GM21360 (cell line): ENCODE measurements at regions not wholly inside any gene's neighbourhood (a gene's known extent, or its start where the extent isn't known, plus 50 kb on each side); places are given as distances from the start of the nearest gene placed in this dataset.
A peak's percentile ranks its signal among the peaks of the same experiment; 100 is the strongest.

ENCODE experiments used
- ATAC-seq: cut with Tn5 transposase; IDR thresholded peaks from one replicate; pipeline ENCODE4 v1.9.1; 2021; ENCODE audit warnings: mild to moderate bottlenecking, moderate library complexity; ENCODE audit not compliant: unreplicated experiment

DNA sequence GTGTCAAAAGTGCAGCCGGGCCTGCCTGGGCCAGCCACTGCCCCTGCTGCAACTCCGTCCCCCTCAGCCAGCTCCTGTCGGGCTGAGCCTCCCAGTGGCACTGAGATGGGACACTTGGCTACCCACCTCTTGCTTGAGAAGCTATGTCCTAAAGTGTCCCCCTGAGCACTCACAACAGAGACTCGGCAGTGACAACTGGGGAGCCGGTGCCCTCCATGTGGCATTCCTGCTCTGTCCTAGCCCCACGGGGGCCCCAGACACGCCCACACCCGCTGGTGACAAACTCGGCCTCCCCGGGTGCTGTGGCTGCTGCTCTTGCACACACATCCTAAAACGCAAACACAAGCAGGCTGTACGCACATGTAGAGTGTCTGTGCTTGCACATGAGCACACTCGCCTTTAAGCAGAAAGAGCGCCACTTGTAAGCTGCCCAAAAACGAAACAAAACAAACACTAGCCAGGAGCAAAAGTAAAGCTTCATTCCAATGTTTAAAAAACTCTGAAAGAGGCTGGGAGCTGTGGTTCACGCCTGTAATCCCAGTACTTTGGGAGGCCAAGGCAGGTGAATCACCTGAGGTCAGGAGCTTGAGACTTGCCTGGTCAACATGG lies 253.9 kb downstream of the RBFOX3 start:
- ATAC-seq, result no peak

DNA sequence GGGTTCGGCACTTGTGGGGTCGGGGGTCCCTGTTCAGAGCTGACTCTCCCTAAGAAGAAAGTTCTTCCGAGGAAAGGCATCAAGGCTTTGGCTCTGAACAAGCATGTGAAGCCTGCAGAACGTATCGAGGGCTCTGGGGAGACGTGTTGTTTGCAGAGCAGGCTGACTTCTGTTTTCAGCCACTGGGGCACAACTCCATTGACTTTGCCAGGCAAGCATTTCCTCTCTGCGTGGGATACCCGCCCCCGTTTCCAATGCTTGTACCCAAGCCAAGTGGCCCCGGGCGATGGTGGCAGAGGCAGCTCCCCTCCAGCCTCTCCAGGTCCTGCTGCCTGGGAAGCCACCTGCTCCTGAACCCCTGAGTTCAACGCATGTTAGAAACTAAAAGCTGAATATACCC lies 255.7 kb downstream of the RBFOX3 start:
- no peak for ATAC-seq

DNA sequence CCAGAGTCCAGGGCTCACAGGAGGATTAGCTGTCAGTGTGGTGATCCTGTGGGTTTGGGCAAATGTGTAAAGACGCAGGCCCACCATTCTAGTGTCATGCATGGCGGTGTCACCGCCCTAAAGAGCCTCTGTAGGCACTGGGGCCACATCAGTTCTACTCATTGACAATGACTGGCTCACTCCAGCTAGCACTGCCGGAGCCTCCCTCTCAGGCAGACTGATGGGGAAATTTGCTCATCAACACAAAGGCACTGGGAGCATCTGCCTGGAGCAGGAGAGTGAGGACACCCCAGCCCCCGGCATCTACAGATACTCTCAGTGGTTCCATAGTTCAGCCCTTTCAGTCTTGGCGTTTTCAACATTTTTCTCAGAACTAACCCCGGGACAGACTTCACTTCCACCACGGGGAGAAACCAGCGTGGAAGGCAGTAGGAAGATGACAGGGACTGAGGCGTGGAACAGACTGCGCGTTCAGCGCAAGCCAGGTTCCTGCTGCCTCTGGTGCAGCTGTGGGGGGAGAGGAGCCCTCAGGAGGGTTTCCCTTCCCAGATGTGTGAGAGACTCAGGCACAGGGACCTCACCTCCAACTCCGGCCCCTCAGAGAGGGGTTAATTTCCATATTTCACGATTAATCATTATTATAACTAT lies 256.6 kb downstream of the RBFOX3 start:
- no peak for ATAC-seq

DNA sequence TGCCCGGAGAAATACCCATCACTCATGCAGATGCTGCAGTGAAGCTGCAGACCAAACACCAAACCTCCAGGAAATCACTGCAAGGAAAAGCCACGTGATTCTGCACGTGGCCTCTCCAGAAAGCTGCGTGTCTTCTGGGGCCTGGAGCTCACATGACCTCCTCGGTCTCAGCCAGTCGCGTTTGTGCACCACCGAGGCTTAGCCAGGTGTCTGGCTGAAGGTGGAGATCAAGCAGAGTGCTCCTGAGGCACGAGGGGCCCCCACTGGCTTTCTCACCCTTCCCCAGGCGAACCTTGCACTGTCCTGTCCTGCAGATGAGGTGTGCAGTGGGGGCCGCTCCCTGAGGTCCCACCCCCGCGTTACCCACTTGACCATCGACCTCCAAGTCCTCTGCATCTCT lies 257.3 kb downstream of the RBFOX3 start:
- no peak for ATAC-seq

DNA sequence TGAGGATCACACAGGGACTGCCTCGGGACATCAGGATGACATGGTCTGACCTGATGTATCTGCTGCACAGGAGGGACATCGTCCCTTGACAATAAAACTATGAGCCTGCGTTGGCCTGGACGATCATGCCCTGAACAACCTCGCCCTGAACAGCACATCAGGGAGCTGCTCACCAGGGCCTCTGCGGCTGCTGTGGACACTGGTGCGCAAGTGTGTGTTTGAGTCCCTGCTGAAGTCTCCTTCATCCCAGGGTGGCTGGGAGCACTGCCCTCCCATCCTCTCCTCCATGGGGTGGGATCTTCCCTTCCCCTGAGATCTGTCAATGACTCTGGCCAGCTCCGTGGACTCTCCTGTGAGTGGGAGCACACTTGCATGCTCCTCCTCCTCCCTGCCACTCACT lies 257.8 kb downstream of the RBFOX3 start:
- ATAC-seq, result no peak

DNA sequence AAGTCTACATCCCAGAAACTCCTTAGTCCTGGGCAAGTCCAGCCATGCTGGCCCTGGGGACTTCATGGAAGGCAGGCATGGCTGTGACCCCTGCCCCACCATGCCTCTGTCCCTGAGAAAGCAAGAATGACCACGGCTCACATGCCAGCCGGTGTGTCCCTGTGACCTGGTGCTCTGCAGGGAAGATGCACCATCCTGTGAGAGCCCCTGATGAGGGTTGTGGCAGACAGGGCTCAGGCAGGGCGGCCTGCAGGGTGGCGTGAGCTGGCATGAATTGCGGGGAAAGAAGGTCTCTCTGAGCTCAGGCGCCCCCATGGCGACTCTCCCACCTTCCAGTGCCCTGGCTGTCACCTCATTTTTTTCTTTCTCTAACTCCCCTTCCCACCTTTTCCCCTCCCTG lies 260.3 kb downstream of the RBFOX3 start:
- no peak for ATAC-seq

DNA sequence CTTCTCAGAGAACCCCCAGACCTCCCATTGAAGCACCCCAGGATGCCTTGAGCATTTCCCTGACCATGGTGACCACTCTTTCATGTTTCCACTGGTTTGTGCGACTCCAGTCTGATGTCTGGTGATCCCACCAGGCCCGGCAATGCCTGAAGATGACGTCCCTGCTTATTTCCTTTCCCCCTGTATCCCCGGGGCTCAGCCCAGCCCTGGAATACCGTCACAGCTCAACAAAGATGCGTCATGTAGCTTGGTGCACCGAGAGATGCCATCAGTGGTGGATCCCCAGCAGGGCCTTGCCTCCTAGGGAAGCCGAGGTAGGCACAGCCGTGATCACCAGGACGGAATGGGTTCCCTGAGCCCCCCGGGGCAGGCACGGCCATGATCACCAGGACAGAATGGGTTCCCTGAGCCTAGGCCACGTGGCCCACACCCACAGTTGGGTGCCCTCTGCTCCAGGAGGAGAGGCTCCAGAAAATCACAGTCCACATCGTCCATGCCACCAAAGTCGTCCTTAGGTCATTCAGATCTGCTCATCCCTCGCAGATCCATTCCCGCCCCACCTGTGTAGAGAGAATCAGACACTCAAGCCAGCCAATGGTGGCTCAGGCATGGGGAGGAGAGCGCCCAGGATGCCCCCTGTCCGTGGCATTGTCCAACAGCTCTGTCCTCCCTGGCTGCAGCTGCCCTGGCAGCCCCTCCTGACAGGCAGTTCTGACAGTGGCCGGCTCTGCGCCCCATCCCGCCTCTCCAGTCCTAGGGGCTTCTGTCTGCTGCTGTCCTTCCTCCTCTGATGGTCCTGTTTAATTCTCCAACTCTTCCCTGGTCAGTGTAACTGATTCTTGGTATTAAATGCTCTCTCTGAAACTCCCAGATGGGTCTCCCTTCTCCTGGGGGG lies 261.1 kb downstream of the RBFOX3 start:
- ATAC-seq, result no peak

DNA sequence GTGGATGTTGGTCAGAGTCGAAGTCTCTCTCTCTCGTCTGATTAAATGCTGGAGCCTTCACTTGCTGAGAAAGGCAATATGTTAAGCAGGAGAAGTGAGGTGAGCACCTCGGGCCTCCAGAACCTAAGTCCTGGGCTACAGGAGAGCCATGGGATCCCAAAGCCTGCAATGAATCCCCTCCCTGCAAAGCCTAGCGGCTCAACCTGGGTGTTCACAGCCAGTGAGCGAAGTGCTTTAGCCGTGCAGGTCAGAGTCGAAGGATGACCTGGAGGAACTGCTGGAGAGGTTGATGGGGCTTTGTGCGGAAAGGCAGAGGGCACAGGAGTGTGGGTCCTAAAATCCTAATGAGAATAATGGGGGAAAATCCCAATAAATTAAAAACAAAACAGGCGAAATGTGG lies 267.8 kb downstream of the ENGASE start:
- no peak for ATAC-seq

DNA sequence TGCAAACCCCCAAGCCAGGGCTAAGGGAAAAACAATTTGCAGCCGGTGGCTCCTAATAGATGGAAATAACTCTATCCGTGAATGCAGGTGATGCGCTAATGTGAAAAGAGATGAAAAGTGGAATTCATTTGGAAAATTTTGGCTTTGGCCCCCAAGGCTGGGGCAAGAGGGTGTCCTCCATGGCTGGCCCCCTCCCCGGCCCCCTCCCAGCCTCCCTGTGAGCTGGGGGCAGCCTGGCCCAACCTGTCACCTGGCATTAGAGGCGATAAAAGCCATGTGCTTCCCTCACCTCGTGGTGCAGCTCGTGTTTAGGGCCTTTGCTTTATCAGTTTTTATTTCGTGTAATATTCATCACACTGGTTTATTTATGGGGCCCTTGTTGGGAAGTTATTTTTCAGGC lies 267.2 kb downstream of the ENGASE start:
- ATAC-seq, result no peak

DNA sequence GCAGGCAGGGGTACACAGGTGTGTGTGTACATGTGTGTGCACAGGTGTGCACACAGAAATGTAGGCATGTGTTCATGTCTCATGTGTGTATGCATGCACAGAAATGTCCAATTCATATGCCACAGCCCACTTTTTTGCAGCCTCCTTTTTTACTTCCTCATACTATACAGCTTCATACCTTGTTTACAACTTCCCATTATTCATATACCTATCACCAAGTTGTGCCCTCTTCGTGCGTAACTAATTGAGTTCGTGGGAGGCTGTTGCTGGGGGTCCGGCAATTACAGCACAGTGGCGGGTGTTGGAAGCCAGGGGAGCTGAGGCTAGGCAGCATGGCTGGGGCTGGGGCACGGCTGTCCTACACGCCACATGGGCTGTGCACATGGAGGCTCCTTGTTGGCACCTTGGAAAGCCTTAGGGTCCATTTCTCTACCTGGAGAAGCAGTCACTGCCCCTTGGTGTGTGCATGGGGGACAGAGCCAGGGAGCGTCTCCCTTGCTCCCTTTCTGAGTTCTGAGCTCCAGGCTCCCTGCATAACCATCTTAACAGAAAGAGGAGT lies 266.7 kb downstream of the ENGASE start:
- ATAC-seq, result no peak

DNA sequence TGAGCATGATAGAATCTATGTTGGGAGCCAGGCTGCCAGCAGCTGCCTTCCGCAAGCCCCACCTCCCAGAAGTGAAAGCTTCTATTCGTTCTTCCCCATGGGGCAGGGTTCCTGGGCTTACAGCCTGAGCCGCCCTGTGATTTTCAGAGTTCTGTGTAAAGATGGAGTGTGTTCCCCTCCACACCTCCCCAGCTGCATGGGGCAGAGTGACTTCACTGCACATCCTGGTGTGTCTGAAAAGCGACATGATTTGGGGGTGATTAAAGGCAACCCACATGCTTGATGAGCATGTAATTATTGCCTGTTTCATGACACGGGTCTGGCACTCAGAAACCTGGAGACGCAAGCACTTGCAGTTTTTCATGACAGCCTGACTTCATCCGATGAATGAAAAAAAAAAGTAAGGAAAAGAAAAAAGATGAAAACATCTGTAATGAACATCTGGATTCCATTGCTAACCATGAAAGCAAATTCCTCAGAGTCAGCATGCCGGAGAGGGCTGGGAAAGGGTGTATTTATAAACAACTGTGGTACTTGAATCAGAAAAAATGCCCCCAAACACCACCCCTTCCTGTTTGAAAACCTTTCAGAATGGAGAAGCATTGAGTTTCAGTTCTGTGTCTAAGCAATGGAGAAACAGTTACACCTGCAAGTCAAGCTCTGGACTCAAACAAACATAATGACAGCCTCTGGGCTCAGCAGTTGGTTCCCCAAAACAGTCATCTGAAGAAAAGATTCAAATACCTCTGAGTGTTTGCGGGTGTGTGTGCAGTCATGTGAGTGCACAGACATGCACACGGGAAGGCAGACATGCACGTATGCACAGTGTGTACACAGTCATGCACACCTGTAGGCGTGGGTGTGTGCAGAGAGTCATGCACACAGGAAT lies 266.0 kb downstream of the ENGASE start:
- peak; percentile 71 for ATAC-seq

DNA sequence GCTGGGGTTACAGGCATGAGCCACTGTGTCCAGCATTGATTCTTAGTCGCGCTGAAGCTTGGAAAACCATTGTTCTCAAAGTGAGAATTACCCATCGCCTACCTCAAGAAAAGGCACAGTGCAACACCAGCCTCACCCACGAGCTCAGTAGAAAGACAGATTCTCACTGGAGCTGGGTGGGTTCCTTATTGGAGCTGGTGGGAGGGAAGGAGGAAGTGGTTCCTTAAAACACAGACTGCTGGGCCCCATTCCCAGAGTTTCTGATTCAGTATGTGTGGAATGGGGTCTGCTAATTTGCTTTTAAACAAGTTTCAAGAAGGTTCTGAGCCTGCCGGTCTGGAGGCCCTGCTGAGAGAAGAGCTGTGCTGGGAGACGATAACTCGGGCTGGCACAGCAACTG lies 264.7 kb downstream of the ENGASE start:
- no peak for ATAC-seq

DNA sequence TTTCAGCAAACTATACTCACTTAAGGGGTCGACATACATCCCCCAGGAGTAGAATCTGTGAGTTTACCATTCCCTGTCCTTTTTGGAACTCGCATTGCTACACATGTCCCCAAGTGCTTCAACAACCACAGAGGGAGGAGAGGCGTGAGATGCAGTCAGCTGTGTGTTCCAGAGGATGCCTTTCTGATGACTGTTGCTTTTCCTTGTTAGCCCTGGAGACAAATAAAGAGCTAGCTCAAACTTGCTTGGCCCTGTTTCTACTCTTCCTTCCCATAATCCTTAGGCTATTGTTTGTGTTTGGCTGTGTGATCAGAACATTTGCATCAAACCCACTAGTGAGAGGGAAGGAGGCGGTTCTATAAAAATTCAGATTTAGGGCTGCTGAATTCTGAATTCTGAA lies 264.0 kb downstream of the ENGASE start:
- ATAC-seq, result no peak

DNA sequence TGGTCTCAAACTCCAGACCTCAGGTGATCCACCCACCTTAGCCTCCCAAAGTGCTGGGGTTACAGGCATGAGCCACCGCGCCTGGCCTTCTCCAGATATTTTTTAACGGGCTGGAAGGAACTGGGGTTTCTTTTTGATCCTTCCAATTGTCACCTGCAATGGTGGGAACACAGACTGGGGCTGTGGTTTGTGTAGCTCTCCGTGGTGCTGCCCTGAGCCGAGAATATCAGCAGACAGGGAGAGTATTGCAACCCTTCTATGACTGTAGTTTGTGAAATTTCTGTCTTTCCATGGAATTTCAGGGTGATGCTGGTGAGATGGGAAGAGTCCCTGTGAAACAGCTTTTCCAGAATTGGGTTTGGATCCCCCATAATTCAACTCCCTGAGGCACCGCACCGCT lies 263.5 kb downstream of the ENGASE start:
- ATAC-seq, result no peak

DNA sequence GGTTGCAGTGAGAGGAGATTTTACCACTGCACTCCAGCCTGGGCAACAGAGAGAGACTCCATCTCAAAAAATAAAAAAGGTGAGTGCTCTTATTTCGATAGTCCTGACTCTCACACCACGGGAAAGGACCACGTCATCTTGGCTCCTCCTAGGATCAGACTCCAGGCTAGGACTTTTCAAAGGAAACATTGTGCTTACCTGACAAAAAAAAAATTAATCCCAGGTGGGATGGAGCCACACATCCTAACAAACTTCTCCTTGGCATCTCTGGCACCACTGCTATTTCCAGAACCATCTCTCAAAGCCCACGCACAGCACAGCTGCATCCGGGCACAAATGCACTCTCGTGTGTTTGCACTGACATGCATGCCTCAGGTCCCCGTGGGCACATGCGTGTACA lies 262.4 kb downstream of the ENGASE start:
- no peak for ATAC-seq

DNA sequence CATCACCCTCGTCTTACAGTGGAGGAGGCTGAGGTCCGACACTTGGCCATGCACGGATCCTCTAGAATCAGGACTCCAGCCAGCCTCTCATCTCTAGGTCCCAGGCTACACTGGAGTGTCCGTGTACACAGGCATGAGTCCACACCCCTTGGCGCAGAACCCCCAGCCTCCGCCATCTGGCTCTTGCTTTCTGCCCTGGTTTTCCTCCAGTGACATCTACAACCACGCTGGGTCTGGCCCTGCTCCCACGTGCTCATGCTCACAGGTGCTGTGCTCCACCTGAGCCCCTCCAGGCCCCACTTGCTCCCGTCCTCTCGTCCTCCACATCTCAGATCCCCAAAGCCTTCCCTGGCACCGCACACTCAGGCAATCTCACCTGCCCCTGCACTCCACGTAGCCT lies 260.8 kb downstream of the ENGASE start:
- no peak for ATAC-seq

DNA sequence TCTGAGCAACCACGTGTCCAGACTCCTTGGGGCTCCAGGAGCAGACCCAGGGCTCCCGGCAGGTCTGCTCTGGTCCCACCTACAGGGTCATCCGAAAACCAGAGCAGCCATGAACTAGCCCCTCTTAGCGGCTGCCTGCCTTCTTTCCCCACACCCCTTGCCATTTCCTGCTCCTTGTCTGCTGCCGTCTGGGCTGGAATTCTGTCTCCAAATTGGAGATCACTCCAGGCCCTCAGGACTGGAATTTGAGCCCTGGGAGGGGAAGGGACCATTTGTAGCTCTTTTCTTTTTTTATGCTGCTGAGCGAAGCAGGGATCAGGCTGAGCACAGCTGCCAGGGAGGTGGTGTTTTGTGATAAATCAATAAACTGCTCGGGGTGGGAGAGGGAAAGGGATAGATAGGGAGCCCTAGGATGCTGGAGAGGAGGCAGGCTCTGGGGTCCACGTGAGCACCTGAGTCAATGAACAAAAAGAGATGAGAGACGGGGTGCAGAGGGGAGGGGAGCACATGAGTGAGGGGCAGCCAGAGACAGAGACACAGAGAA lies 257.5 kb downstream of the ENGASE start:
- ATAC-seq, result no peak

DNA sequence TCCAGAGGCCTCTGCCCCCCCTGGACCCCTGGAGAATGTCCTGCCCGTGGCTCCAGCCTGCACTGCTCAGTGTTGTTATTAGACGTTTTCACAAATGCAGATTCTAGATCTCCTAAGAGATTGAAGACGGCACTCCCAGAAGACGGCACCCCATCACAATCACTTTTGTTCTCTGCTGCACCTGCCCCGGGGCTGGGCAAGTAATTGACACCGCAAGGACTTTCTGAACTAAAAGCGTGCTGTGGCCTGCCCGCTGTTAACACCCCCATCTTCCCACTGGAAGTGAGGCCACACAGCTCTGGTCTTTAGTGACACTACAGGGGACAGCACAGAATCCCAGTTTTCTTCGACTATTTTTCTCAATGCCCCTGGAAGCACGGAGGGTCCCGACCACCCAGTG lies 256.9 kb downstream of the ENGASE start:
- ATAC-seq, result no peak

DNA sequence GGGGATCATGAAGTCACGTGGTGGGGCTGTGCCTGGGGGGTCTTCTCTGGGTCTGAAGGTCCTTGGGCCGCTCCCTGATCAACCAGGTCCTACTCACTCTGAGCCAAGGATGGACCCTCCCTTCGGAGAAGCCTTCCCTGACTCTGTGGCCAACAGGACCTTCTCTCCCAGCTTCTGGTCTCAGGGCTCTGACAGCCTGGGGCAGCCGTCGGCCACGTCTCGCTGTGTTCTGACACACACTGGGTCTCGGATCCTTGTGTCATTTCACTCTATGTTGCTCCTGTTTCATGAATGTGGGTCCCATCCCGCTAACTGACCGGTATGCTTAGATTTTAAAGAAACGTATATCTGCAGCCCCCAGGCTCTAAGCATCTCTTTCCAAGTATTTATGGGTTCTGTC lies 256.1 kb downstream of the ENGASE start:
- no peak for ATAC-seq

DNA sequence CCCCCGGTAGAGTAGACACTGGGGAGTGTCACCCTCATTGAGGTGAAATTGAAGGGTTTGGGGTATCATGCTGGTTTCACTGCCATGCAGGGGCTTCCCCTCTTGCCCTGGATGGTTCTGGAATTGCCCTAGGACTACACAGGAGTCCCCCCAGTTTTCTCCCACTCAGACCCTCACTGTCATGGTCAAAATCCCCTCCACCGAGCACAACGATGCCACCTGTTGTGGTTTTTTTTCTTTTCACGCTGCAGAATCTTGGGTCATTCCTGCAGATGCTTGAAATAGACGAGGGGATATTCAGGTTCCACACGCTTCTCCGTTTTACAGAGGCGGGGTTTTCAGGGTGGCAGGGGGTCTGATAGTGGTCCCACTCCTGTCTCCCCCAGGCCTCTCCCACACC lies 255.6 kb downstream of the ENGASE start:
- ATAC-seq, result no peak

DNA sequence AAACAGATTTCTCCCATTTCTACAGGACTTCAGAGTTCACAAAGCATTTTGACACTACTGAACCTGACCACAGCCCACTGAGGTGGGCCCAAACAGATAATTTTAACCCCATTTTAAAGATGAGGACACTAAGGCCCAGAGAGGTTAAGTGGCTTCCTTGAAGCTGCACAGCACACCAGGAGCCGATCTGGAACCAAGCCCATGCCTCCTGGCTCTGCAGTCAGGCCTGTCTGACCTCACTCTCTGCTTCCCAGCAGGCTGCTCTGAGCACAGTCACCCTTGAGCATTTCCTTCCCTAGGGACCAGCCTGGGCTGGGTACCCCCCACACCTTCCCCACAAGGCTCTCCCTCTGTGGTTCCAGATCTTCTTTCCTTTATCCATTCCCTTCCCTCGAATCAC lies 252.2 kb downstream of the ENGASE start:
- no peak for ATAC-seq
